Mesothelial cell of epicardium (in vitro differentiated cells): ENCODE measurements at regions not wholly inside any gene's neighbourhood (a gene's known extent, or its start where the extent isn't known, plus 50 kb on each side); places are given as distances from the start of the nearest gene placed in this dataset.

Experiments
- DNase-seq, 2 experiments: peaks; one replicate each; pipeline ENCODE4 v3.0.0; 2021; ENCODE audit warnings: low spot score in 2 of 2; ENCODE audit not compliant: unreplicated experiment in 2 of 2
- H3K27ac Mint-ChIP-seq: 2 replicates; pipeline ENCODE4 v1.8.0; 2021; ENCODE audit warnings: mixed read lengths
- H3K27me3 Mint-ChIP-seq: 2 replicates; pipeline ENCODE4 v1.8.0; 2021; ENCODE audit warnings: low read depth, mixed read lengths
- H3K36me3 Mint-ChIP-seq: 2 replicates; pipeline ENCODE4 v1.8.0; 2021; ENCODE audit warnings: mixed read lengths
- H3K4me1 Mint-ChIP-seq: 2 replicates; pipeline ENCODE4 v1.8.0; 2021; ENCODE audit warnings: mixed read lengths
- H3K4me3 Mint-ChIP-seq: 2 replicates; pipeline ENCODE4 v1.8.0; 2021; ENCODE audit warnings: mild to moderate bottlenecking, moderate library complexity, mixed read lengths
- H3K9me3 Mint-ChIP-seq: 2 replicates; pipeline ENCODE4 v1.8.0; 2021; ENCODE audit warnings: mixed read lengths
- TF ChIP-seq, protein P1 (sequence below): fragments of 200-600 bp; sonication (generic); IDR thresholded peaks from one replicate; pipeline ENCODE4 v1.5.0; 2021; ENCODE audit warnings: antibody characterized with exemption; ENCODE audit not compliant: unreplicated experiment

DNA sequence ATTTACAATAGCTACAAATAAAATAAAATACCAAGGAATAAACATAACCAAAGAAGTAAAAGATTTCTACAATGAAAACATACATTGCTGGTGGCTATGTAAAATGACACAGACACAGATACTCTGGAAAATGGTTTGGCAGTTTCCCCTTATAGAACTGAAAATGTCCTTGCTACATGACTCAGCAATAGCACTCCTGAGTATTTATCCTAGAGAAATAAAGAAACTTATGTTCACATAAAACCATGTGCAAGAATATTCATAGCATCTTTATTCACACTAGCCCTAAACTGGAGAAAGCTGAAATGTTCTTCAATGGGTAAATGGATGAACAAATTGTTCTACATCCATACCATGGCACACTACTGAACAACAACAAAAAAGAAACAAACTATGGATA lies 100.2 kb upstream of the RFC3 start:
- Mint-ChIP-seq H3K4me1 (peaks cover 11% of the 10 kb centered on the region), H3K27ac (no peak overlapping the region), H3K36me3 (no peaks in the 10 kb centered on the region), H3K9me3 (peaks cover 21% of the 10 kb centered on the region), H3K27me3 (no peaks in the 10 kb centered on the region), H3K4me3 (no peak overlapping the region)
- TF ChIP-seq, protein P1, sequence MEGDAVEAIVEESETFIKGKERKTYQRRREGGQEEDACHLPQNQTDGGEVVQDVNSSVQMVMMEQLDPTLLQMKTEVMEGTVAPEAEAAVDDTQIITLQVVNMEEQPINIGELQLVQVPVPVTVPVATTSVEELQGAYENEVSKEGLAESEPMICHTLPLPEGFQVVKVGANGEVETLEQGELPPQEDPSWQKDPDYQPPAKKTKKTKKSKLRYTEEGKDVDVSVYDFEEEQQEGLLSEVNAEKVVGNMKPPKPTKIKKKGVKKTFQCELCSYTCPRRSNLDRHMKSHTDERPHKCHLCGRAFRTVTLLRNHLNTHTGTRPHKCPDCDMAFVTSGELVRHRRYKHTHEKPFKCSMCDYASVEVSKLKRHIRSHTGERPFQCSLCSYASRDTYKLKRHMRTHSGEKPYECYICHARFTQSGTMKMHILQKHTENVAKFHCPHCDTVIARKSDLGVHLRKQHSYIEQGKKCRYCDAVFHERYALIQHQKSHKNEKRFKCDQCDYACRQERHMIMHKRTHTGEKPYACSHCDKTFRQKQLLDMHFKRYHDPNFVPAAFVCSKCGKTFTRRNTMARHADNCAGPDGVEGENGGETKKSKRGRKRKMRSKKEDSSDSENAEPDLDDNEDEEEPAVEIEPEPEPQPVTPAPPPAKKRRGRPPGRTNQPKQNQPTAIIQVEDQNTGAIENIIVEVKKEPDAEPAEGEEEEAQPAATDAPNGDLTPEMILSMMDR: no peak
- no peak for DNase-seq

DNA sequence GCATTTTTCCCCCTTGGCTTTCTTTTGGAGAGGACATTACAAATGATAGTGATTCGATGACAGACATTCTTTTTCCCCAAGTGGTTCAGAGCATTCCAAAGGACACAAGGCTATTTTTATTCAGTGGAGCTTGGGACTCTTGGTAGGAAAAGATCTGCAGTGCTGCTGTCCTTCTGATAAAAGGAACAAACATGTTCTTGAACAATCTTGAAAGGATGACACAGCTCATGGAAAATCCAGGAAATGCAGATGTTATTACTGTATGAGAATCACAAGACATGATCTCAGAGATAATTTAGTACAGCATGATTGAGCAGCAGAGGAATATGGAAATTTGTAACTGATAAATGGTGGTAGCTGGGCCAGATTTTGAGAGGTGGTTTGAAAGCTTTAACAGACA lies 96.2 kb upstream of the RFC3 start:
- TF ChIP-seq, protein P1: no peak
- H3K4me1 Mint-ChIP-seq: peaks cover 22% of the 10 kb centered on the region
- peaks cover 5% of the 10 kb centered on the region for H3K9me3 Mint-ChIP-seq
- peak overlapping the region; percentile 44 for H3K27ac Mint-ChIP-seq
- H3K36me3 Mint-ChIP-seq: no peaks in the 10 kb centered on the region
- no peak for DNase-seq
- H3K4me3 Mint-ChIP-seq: no peak overlapping the region
- no peaks in the 10 kb centered on the region for H3K27me3 Mint-ChIP-seq

DNA sequence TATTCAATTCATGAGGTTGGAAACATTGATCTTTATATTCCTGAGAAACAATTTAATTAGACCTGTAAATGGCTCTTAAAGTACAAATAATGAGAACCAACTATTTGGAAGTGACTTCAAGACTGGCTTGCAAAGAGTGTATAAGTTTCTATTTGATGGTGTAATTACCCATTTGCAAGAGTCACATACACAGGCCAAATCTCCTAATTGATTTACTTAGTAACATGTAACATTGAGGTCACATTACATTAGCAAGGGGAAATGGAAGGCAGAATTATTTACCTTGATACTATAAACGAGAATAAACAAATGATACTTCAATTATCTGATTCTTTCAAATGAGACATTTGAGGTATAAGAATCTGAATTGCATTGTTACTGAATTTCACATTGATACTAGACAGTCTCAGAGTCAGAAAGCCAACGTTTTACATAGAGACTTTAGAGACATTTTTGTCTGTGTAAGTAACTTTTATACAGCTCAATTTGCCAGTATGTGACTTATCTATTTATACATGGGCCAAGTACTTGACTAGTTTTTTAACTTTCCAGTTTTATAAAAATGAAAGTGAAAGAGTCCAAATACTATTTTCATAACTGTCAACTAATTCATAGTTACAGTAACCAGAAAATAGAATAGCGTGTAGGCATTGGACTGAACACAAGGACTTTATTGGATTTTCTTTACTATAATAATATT lies 95.6 kb upstream of the RFC3 start:
- Mint-ChIP-seq H3K4me1 (peaks cover 22% of the 10 kb centered on the region), H3K27ac (no peak overlapping the region), H3K36me3 (no peaks in the 10 kb centered on the region), H3K4me3 (no peak overlapping the region), H3K9me3 (peaks cover 5% of the 10 kb centered on the region), H3K27me3 (no peaks in the 10 kb centered on the region)
- DNase-seq: no peak
- TF ChIP-seq, protein P1: no peak

DNA sequence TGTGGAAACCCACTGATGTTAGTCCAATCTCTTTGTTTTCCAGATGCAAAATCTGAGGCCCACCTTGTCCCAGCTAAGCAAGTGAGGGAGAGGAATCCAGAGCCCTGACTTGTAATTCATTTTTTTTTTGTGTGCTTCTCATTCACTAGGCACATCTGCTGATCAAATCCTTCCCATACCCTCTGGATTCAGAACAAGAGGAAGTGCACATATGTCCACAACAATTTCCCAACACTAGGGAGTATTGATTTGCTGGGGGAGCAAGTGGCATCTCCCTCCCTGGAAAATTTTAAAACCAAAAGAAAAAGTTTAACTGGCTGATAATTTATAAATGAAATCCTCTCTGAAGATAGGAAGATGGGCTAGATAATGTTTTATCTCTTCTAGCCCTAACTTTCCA lies 94.6 kb upstream of the RFC3 start:
- peak overlapping the region; percentile 41 for H3K27ac Mint-ChIP-seq
- H3K9me3 Mint-ChIP-seq: peaks cover 5% of the 10 kb centered on the region
- H3K27me3 Mint-ChIP-seq: no peaks in the 10 kb centered on the region
- H3K4me1 Mint-ChIP-seq: peaks cover 22% of the 10 kb centered on the region
- H3K4me3 Mint-ChIP-seq: no peak overlapping the region
- TF ChIP-seq, protein P1: no peak
- no peaks in the 10 kb centered on the region for H3K36me3 Mint-ChIP-seq
- no peak for DNase-seq

DNA sequence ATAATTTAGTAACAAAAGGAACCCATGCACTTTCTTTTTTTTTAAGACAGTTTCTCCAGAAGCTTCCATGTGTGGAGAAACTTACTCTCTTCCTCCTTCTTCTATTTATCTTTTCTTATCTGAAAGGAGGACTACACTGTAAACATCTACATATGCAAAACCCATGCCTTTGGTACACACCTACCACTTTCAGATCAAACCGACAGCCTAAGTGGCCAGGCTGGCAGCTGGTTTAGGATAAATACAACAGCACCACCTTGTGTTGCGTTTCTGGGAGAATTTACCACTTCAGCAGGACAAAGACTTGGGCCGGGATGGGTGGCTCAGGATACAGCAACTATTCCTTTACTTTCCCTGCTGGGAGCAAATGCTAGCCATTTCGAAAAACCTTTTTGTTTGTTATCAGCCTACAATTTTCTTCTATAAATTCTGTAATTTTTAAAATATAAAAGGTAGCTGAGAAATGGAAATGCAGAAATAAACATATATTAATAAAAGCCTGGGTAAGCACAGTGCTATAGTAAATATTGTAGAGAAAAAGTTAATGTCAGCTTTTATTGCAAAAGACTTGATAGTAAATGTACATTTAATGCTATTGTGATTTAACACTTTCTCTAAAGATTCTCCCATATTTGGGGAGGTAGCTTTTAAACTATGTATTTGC lies 94.0 kb upstream of the RFC3 start:
- H3K9me3 Mint-ChIP-seq: peaks cover 5% of the 10 kb centered on the region
- H3K4me3 Mint-ChIP-seq: no peak overlapping the region
- peak; percentile 40 to 58 for DNase-seq

More for the DNA sequence above, 94.0 kb upstream of the RFC3 start:
- TF ChIP-seq, protein P1: peak; percentile 47
- H3K36me3 Mint-ChIP-seq: no peaks in the 10 kb centered on the region
- no peak overlapping the region for H3K27ac Mint-ChIP-seq
- H3K27me3 Mint-ChIP-seq: no peaks in the 10 kb centered on the region
- H3K4me1 Mint-ChIP-seq: peaks cover 22% of the 10 kb centered on the region
